ENCODE measurements at regions not wholly inside any gene's neighbourhood (a gene's known extent, or its start where the extent isn't known, plus 50 kb on each side); places are given as distances from the start of the nearest gene placed in this dataset.

DNA sequence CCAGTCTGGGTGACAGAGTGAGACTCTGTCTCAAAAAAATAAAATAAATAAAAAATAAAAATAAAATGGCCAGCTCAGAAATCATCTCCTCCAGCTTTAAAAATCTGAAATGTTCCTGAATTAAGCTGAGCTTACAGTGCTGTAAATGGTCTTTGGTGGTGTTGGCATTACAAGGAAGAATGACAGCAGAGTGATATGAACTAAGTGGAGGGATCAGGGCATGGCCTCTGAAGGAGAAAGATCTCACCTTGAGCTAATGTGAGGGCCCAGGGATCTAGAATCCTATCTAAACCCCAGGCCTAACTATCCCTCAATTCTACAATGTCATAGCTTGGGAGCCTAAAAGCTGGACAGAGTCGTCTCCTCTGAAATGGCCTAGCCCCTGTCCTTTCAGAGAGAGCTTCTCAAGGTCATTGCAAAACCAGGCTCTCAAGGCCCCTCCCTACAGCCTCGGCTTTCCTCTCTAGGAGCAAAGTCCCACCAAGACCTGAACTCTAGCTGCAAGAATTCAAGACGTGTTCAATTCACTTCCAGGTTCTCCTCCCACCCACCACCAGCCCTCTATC lies 345.4 kb downstream of the BUD13 start:
- Mint-ChIP-seq H3K9me3 (no peaks in the 10 kb centered on the region), H3K36me3 (ENCODE audit: insufficient read depth) (no peaks in the 10 kb centered on the region), H3K4me3 (no peak overlapping the region), H3K27me3 (peaks cover 51% of the 10 kb centered on the region), H3K4me1 (no peaks in the 10 kb centered on the region), H3K27ac (ENCODE audit: low read depth) (no peak overlapping the region)
- DNase-seq (ENCODE audit: low spot score in 2 of 2), result no peak
- no peak for ATAC-seq (replicated peaks; ENCODE audit: extremely low read depth, poor library complexity, severe bottlenecking)

DNA sequence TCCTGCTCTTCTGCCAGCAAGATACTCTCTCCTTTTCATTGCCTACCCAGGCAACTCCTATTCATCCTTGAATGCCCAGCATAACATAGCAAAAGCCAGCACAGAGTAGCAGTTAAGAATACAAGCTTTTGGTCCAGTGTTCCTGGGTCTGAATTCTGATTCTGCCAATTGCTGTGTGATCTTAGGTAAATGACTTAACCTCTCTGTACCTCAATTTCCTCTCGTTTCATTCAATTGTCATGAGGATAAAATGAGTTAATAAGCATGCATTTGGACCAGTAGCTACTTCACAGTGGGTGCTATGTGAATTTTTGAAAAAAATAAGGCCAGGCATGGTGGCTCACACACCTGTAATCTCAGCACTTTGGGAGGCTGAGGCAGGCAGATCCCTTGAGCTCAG lies 346.0 kb downstream of the BUD13 start:
- ATAC-seq (replicated peaks; ENCODE audit: extremely low read depth, poor library complexity, severe bottlenecking) (no peak), DNase-seq (ENCODE audit: low spot score in 2 of 2) (no peak)
- Mint-ChIP-seq H3K9me3 (no peaks in the 10 kb centered on the region), H3K27ac (ENCODE audit: low read depth) (no peak overlapping the region), H3K36me3 (ENCODE audit: insufficient read depth) (no peaks in the 10 kb centered on the region), H3K4me3 (no peak overlapping the region), H3K27me3 (peaks cover 52% of the 10 kb centered on the region), H3K4me1 (no peaks in the 10 kb centered on the region)

DNA sequence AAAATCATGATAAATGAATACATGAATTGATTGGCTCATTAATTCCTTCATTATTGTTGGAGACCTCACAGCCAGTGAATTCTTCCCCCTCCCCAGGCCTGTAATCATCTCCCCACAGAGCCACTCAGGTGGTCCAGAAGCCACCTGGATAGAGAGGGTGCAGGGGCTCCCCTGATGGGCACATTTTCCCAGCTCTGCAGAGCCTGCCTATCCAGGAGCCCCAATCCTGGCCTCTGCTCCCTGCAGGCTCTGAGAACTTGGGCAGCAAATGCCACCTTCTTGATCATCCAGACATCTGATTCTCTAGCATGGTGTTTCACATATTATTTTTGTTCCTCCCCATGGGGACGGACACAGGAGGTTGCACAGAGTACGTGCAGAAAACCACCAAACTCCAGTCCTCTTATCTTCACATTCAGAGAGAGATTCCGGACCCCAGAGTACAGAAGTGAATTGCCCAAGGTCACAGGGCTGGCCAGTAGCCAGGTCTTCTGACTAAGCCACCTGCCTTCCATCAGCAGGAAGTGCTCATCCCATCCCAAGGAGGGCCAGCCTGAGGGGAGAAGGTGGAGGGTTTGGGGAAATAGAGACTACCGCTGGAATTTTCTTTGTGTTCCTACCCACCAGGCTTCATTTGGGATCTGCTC lies 348.0 kb downstream of the BUD13 start:
- H3K4me3 Mint-ChIP-seq, result no peak overlapping the region
- ATAC-seq (replicated peaks; ENCODE audit: extremely low read depth, poor library complexity, severe bottlenecking), result no peak
- H3K27ac Mint-ChIP-seq (ENCODE audit: low read depth), result no peak overlapping the region
- no peaks in the 10 kb centered on the region for H3K36me3 Mint-ChIP-seq (ENCODE audit: insufficient read depth)
- no peaks in the 10 kb centered on the region for H3K9me3 Mint-ChIP-seq
- H3K4me1 Mint-ChIP-seq, result no peaks in the 10 kb centered on the region
- DNase-seq (ENCODE audit: low spot score in 2 of 2), result no peak
- peaks cover 70% of the 10 kb centered on the region for H3K27me3 Mint-ChIP-seq

DNA sequence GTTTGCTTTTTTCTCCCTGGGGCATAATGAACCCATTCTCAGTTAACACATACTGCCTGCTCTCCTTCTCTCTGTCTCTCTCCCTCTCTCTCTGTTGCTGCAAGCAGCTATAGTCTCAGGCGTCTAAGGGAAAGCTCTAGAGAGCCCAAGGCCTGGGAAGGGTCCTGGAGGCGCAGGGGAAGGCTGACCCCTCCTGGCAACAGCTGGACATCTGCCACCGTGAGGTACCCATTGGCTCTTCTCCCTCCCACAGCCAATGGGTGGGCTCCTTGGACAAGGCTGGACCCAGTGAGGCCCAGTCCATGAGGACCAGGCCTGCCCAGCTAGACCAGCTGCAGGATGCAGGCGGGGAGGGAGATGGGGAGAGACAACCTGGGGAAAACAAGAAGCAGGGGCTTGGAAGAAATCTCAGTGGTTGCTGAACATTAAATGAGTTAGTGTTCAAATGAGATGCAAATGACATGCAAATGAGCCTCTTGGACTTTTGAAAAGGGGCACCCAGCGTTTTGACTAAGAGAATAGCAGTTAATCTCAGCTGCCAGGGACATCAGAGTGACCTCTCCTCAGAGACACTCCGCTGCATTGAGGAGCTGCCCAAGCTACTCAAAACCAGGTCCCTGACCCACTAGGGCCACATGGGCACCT lies 349.7 kb downstream of the BUD13 start:
- no peak overlapping the region for H3K27ac Mint-ChIP-seq (ENCODE audit: low read depth)
- no peaks in the 10 kb centered on the region for H3K9me3 Mint-ChIP-seq
- H3K36me3 Mint-ChIP-seq (ENCODE audit: insufficient read depth), result no peaks in the 10 kb centered on the region
- no peak overlapping the region for H3K4me3 Mint-ChIP-seq
- no peak for ATAC-seq (replicated peaks; ENCODE audit: extremely low read depth, poor library complexity, severe bottlenecking)
- H3K27me3 Mint-ChIP-seq, result peaks cover 69% of the 10 kb centered on the region
- H3K4me1 Mint-ChIP-seq, result no peaks in the 10 kb centered on the region
- DNase-seq (ENCODE audit: low spot score in 2 of 2), result no peak

DNA sequence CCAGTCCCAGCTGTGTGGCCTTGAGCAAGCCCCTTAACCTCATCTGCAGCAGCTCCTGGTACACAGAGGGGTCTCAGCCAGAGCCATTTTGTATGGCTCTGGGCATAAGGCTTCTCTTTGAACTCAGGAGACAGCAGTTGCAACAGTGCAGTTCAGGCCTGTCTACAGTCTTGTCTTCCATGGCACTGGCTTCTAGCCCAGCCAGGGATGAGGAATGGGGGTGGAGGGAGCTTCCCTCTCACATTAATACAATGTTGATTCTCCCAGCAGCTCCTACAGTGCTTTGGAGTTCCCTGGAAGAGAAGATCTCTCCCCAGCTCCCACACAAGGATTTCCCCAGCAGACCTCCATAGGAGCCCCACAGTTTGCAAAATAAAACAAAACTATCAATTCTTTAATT lies 350.2 kb downstream of the BUD13 start:
- ATAC-seq (replicated peaks; ENCODE audit: extremely low read depth, poor library complexity, severe bottlenecking) (no peak), DNase-seq (ENCODE audit: low spot score in 2 of 2) (no peak)
- Mint-ChIP-seq H3K36me3 (ENCODE audit: insufficient read depth) (no peaks in the 10 kb centered on the region), H3K9me3 (no peaks in the 10 kb centered on the region), H3K27me3 (peaks cover 67% of the 10 kb centered on the region), H3K27ac (ENCODE audit: low read depth) (no peak overlapping the region), H3K4me3 (no peak overlapping the region), H3K4me1 (no peaks in the 10 kb centered on the region)

DNA sequence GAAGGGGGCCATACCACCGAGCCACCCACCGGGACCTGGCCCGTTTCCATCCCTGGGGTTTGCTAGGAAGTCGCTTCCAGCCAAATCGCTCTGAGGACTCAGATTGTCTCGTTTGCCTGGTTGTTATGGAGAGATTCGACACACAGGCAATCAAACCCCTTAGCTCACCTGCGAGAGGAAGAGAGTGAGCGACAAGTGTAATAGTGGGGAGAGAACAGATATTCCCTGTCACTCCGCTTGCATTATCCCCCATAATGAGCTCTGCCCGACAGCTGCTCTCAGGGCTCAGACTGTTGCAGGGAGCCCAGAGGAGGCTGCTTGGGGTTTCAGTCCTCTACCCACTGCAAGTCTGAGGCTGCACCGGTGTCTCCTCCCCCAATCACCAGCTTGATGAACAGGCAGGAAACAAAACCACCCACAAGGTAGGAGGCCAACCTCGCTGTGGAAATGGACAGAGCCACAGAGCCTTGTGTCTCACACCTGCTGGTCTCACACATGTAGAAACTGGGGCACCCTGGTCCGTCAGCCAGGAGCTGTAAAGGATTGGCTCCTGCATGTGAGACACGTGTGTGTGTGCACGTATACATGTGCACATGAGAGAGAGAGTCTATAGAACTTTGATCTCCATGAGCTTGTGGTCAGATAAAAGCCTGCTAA lies 351.1 kb downstream of the BUD13 start:
- H3K36me3 Mint-ChIP-seq (ENCODE audit: insufficient read depth), result no peaks in the 10 kb centered on the region
- no peak overlapping the region for H3K27ac Mint-ChIP-seq (ENCODE audit: low read depth)
- DNase-seq (ENCODE audit: low spot score in 2 of 2), result no peak
- no peaks in the 10 kb centered on the region for H3K9me3 Mint-ChIP-seq
- H3K4me3 Mint-ChIP-seq, result no peak overlapping the region
- peaks cover 72% of the 10 kb centered on the region for H3K27me3 Mint-ChIP-seq
- ATAC-seq (replicated peaks; ENCODE audit: extremely low read depth, poor library complexity, severe bottlenecking), result no peak
- no peaks in the 10 kb centered on the region for H3K4me1 Mint-ChIP-seq

DNA sequence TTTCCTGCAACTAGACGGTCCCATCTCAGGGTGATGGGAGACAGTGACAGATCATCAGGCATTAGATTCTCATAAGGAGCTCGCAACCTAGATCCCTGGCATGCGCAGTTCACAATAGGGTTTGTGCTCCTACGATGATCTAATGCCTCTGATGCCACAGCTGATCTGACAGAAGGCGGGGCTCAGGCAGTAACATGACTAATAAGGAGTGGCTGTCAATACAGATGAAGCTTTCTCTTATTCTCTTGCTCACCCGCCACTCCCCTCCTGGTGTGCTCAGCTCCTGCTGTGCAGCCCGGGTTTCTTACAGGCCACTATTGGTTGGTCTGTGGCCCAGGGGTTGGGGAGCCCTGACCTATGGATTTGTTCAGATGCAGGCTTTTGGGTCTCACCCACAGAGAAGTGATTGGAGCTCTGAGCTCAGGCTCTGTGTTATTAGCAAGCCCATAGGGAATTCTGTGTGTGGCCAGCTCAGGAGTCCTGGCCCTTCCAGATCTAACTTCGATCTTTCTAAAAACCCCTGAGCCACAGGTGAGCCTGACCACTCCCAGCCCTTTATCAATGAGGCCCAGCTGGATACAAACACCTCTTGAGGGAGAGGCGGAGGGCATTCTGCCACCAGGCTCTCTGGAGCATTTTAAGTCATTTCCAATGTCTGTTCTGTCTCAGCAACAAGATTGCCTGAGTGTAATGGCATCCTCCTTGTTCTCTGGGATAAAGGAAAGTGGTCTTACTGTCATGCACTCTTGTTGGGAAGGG lies 351.8 kb downstream of the BUD13 start:
- H3K9me3 Mint-ChIP-seq, result no peaks in the 10 kb centered on the region

DNA sequence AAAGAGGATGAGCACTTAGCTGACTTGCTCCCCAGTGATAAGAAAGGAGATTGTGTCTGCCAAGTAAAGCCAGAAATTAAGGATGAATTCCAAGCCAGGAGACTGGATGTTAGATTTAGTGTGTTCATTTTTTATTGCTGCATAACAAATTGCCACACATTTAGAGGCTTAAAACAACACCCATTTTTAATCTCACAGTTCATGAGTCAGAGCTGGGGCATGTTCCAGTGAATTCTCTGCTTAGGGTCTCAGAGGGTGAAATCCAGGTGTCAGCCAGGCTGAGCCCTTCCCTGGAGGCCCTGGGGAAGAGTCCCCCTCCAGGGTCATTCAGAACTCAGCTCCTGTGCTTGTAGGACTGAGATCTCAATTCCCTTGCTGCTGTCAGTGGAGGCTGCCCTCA lies 352.8 kb downstream of the BUD13 start:
- no peaks in the 10 kb centered on the region for H3K4me1 Mint-ChIP-seq
- H3K27ac Mint-ChIP-seq (ENCODE audit: low read depth), result no peak overlapping the region
- ATAC-seq (replicated peaks; ENCODE audit: extremely low read depth, poor library complexity, severe bottlenecking) (no peak), DNase-seq (ENCODE audit: low spot score in 2 of 2) (no peak)
- H3K9me3 Mint-ChIP-seq, result no peaks in the 10 kb centered on the region
- no peak overlapping the region for H3K4me3 Mint-ChIP-seq
- H3K36me3 Mint-ChIP-seq (ENCODE audit: insufficient read depth), result no peaks in the 10 kb centered on the region
- H3K27me3 Mint-ChIP-seq, result peaks cover 69% of the 10 kb centered on the region

More for the DNA sequence above, 351.8 kb downstream of the BUD13 start:
- ATAC-seq (replicated peaks; ENCODE audit: extremely low read depth, poor library complexity, severe bottlenecking), result no peak
- no peaks in the 10 kb centered on the region for H3K36me3 Mint-ChIP-seq (ENCODE audit: insufficient read depth)
- H3K4me1 Mint-ChIP-seq, result no peaks in the 10 kb centered on the region
- H3K4me3 Mint-ChIP-seq, result no peak overlapping the region
- no peak overlapping the region for H3K27ac Mint-ChIP-seq (ENCODE audit: low read depth)
- no peak for DNase-seq (ENCODE audit: low spot score in 2 of 2)
- peaks cover 72% of the 10 kb centered on the region for H3K27me3 Mint-ChIP-seq

DNA sequence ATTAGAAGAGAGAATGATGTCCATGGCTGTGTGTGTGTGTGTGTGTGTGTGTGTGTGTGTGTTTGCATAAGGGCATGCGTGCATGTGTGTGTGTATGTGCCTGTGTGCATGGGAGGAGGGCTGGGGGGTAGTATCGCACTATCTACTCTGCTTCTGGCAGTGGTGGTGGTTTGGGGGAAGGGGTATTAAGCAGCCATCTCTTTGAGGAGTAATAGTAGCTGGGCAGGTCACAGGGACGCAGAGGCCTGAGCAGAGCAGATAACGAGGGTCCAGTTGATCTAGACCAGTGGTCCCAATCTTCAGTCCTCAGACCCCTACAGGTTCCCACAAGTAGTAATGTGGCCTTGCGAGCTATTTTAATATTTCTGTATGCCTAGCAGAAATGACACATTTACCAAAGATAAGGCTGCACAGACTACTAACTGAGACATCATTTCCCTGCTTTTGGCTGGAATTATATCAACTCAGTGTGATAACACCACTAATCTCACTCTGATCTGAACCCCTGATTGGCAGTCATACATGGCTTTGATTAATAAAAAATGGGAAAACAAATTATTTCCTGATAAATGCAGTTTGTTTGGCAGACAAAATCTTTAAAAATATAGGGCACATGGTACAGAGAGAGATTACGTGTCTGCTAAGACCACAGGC lies 354.3 kb downstream of the BUD13 start:
- DNase-seq (ENCODE audit: low spot score in 2 of 2) (no peak), ATAC-seq (replicated peaks; ENCODE audit: extremely low read depth, poor library complexity, severe bottlenecking) (no peak)
- H3K27me3 Mint-ChIP-seq, result peaks cover 64% of the 10 kb centered on the region
- no peak overlapping the region for H3K4me3 Mint-ChIP-seq
- no peaks in the 10 kb centered on the region for H3K9me3 Mint-ChIP-seq
- no peak overlapping the region for H3K27ac Mint-ChIP-seq (ENCODE audit: low read depth)
- H3K36me3 Mint-ChIP-seq (ENCODE audit: insufficient read depth), result no peaks in the 10 kb centered on the region
- no peaks in the 10 kb centered on the region for H3K4me1 Mint-ChIP-seq

DNA sequence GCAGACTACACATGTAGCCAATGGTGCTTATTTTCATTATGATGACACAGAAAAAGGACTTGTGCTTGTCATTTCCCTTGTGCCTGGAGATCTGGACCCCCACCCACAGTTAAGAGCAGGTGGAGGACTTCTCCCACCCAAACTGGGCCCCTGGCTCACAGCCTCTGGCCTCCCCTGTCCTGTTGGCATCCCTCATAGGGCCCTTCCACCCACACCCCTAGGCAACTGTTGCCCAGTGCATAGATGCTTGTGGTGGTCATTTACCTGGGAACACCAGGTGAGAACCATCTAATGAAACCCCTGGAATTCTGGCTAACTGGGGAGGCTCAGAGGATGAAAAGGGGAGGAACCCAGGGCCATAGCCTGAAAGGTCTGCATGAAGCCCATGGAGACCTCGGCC lies 355.9 kb downstream of the BUD13 start:
- Mint-ChIP-seq H3K36me3 (ENCODE audit: insufficient read depth) (no peaks in the 10 kb centered on the region), H3K4me3 (no peak overlapping the region), H3K27ac (ENCODE audit: low read depth) (no peak overlapping the region), H3K27me3 (peaks cover 67% of the 10 kb centered on the region), H3K9me3 (no peaks in the 10 kb centered on the region), H3K4me1 (no peaks in the 10 kb centered on the region)
- ATAC-seq (replicated peaks; ENCODE audit: extremely low read depth, poor library complexity, severe bottlenecking), result no peak
- no peak for DNase-seq (ENCODE audit: low spot score in 2 of 2)

DNA sequence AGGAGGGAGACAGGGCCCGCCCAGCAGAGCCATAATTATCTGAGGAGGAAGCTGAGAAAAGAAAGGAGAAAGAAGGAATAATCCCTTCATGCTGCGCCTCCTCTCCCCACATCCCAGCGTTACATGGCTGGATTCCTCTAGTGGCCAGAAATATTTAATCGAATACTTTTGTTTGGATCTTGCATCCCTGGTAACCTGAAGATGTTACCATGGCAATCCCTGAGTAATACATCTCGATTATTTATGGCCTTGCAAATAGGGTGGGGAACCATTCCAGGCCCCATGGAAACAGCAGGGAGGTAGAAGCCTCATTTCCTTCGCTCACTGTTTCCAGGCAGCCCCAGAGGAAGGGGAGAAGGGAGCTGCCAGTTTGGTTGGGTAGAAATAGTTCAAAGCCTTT lies 357.7 kb downstream of the BUD13 start:
- H3K4me3 Mint-ChIP-seq, result no peak overlapping the region
- H3K27ac Mint-ChIP-seq (ENCODE audit: low read depth), result no peak overlapping the region
- no peak for DNase-seq (ENCODE audit: low spot score in 2 of 2)

DNA sequence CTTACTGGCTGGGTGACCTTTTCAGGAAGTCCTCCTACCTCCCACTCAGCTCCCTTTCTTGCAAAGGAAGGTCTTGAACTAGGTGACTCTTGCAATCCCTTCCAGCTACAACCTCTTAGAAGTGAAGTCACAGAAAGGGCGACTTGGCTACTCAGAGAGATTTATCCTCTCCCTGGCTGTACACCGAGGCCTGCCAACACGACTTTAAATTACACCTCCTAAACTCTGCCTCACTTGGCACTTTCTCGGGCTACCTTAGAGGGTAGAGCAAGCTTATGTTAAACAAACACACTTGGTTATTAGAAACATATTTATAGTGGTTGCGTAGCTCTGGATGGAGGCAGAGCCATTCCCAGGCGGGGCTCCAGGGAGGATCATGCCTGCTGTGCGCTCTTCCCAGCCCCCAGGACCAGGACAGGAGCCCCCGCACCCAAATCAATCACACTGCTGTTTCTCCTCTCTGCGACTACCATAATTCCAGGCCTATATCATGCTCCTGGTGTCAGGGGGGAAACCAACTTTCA lies 358.4 kb downstream of the BUD13 start:
- no peak for ATAC-seq (replicated peaks; ENCODE audit: extremely low read depth, poor library complexity, severe bottlenecking)
- Mint-ChIP-seq H3K4me1 (no peaks in the 10 kb centered on the region), H3K36me3 (ENCODE audit: insufficient read depth) (no peaks in the 10 kb centered on the region), H3K9me3 (no peaks in the 10 kb centered on the region), H3K4me3 (no peak overlapping the region), H3K27me3 (peaks cover 45% of the 10 kb centered on the region), H3K27ac (ENCODE audit: low read depth) (no peak overlapping the region)
- DNase-seq (ENCODE audit: low spot score in 2 of 2), result no peak

More for the DNA sequence above, 357.7 kb downstream of the BUD13 start:
- no peaks in the 10 kb centered on the region for H3K36me3 Mint-ChIP-seq (ENCODE audit: insufficient read depth)
- no peak for ATAC-seq (replicated peaks; ENCODE audit: extremely low read depth, poor library complexity, severe bottlenecking)
- no peaks in the 10 kb centered on the region for H3K4me1 Mint-ChIP-seq
- H3K9me3 Mint-ChIP-seq, result no peaks in the 10 kb centered on the region
- peaks cover 51% of the 10 kb centered on the region for H3K27me3 Mint-ChIP-seq

Data from central memory CD8-positive, alpha-beta T cell (primary cell).